Activated CD8-positive, alpha-beta memory T cell treated with anti-CD3 and anti-CD28 coated beads, Interleukin-2, amount 10 ng/mL, durations not matched to agents 7 days and 5 days (primary cell): ENCODE measurements at regions not wholly inside any gene's neighbourhood (a gene's known extent, or its start where the extent isn't known, plus 50 kb on each side); places are given as distances from the start of the nearest gene placed in this dataset.

ENCODE experiments used
- ATAC-seq: fragments of 150-1000 bp; cut with Tn5 transposase; one replicate; pipeline ENCODE4 v1.10.0; 2021; ENCODE audit warnings: moderate library complexity
- CTCF ChIA-PET: fragments of 350-600 bp; sonication (Branson Sonifier 250); formaldehyde crosslinking; loops from one replicate; lab custom pipeline; 2021; ENCODE audit warnings: antibody characterized with exemption; lab: Charles Lee
- DNase-seq: peaks from one replicate; pipeline ENCODE4 v3.0.0-alpha.2; 2020
- H3K27ac Mint-ChIP-seq: one replicate; pipeline ENCODE4 v1.8.0; 2021; ENCODE audit warnings: mild to moderate bottlenecking, mixed read lengths
- H3K27me3 Mint-ChIP-seq: one replicate; pipeline ENCODE4 v1.8.0; 2021; ENCODE audit warnings: mixed read lengths
- H3K36me3 Mint-ChIP-seq: one replicate; pipeline ENCODE4 v1.8.0; 2021; ENCODE audit warnings: mild to moderate bottlenecking, mixed read lengths
- H3K4me1 Mint-ChIP-seq: one replicate; pipeline ENCODE4 v1.8.0; 2021; ENCODE audit warnings: mixed read lengths
- H3K4me3 Mint-ChIP-seq: one replicate; pipeline ENCODE4 v1.8.0; 2021; ENCODE audit warnings: mild to moderate bottlenecking, moderate library complexity, mixed read lengths
- H3K9me3 Mint-ChIP-seq: one replicate; pipeline ENCODE4 v1.8.0; 2022; ENCODE audit warnings: low read depth, mixed read lengths

DNA sequence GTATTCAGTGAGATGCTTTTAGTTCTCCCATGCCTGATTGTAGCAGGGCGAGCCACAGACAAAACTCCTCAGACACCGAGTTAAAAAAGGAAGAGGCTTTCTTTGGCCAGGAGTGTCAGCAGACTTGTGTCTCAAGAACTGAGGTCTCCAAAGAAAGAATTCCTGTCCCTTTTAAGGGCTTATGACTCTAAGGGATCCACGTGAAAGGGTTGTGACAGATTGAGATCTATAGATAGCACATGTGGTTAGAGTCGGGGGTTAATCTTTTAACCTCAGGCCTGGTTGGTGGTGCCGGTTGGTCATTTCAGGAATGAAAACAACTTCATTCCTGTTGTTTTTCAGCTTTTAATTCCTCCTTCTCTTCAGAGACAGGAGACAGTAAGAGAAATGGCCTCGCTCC lies 168.8 kb upstream of the GRIK2 start:
- CTCF ChIA-PET: no interaction called here

DNA sequence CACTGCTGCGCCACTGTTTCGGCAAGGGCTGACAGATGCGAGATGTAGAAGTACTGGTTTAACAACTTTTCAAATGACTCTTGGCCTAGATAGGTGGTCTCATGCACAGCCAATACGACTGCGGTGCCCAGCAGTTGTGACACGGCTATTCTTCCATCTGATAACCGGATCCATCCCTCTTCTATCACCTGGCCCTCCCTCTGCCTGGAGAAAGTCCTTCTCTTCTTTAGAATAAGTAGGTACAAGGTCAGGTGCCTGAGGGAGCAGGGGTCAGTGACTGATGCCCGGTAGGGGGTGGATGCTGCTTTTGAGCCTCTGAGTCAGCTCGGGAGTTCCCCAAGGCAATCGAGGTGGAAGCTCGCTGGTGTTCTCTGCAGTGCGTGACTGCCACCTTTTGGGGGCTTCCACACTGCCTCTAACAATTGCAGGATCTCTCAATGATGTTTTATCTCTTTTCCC lies 166.8 kb upstream of the GRIK2 start:
- Mint-ChIP-seq H3K27me3 (no peaks in the 10 kb centered on the region), H3K4me3 (no peak overlapping the region), H3K27ac (no peak overlapping the region), H3K9me3 (no peaks in the 10 kb centered on the region), H3K4me1 (no peaks in the 10 kb centered on the region), H3K36me3 (no peaks in the 10 kb centered on the region)
- DNase-seq (no peak), ATAC-seq (no peak)
- CTCF ChIA-PET: no interaction called here

More for the DNA sequence above, 168.8 kb upstream of the GRIK2 start:
- Mint-ChIP-seq H3K4me3 (no peak overlapping the region), H3K27me3 (no peaks in the 10 kb centered on the region), H3K36me3 (no peaks in the 10 kb centered on the region), H3K4me1 (no peaks in the 10 kb centered on the region), H3K9me3 (no peaks in the 10 kb centered on the region), H3K27ac (no peak overlapping the region)
- no peak for ATAC-seq
- no peak for DNase-seq

GRCh38 chr6:101230866-101231265 lies 162.6 kb upstream of the GRIK2 start:
- Mint-ChIP-seq H3K27ac (no peak overlapping the region), H3K36me3 (no peaks in the 10 kb centered on the region), H3K4me1 (no peaks in the 10 kb centered on the region), H3K4me3 (no peak overlapping the region), H3K27me3 (no peaks in the 10 kb centered on the region), H3K9me3 (no peaks in the 10 kb centered on the region)
- CTCF ChIA-PET: no interaction called here
- ATAC-seq: no peak
- DNase-seq: no peak

GRCh38 chr6:101231606-101232235 lies 161.8 kb upstream of the GRIK2 start:
- Mint-ChIP-seq H3K4me3 (no peak overlapping the region), H3K27me3 (no peaks in the 10 kb centered on the region), H3K27ac (no peak overlapping the region), H3K4me1 (no peaks in the 10 kb centered on the region), H3K9me3 (no peaks in the 10 kb centered on the region), H3K36me3 (no peaks in the 10 kb centered on the region)
- CTCF ChIA-PET: no interaction called here
- ATAC-seq (no peak), DNase-seq (no peak)

- Mint-ChIP-seq H3K27me3 (no peaks in the 10 kb centered on the region), H3K36me3 (no peaks in the 10 kb centered on the region), H3K27ac (no peak overlapping the region), H3K9me3 (no peaks in the 10 kb centered on the region), H3K4me3 (no peak overlapping the region), H3K4me1 (no peaks in the 10 kb centered on the region)
- no peak for DNase-seq
- ATAC-seq: no peak
- CTCF ChIA-PET: no interaction called here
Observed at GRCh38 chr6:101232961-101233360, 160.5 kb upstream of the GRIK2 start.

- ATAC-seq (no peak), DNase-seq (no peak)
- Mint-ChIP-seq H3K9me3 (no peaks in the 10 kb centered on the region), H3K4me3 (no peak overlapping the region), H3K4me1 (no peaks in the 10 kb centered on the region), H3K36me3 (no peaks in the 10 kb centered on the region), H3K27ac (no peak overlapping the region), H3K27me3 (no peaks in the 10 kb centered on the region)
- CTCF ChIA-PET: no interaction called here
Observed at GRCh38 chr6:101236709-101237108, 156.8 kb upstream of the GRIK2 start.

DNA sequence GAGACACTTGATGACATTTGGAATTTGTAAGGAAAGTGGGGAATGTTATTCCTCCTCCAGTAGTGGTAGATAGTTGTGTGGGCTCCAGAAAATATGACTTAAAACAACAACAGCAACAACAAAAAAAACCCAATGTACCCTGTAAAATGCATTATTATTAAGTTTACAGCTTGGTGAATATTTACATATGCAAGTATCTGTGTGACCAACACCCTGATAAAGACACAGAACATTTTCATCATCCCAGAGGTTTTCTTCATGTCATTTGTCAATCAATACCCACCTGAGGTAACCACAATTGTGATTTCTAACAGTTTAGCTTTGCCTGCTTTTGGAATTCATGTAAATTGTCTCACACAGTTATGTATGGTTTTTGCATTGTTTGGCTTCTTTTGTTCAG lies 152.1 kb upstream of the GRIK2 start:
- CTCF ChIA-PET: no interaction called here
- ATAC-seq (no peak), DNase-seq (no peak)
- Mint-ChIP-seq H3K27me3 (no peaks in the 10 kb centered on the region), H3K36me3 (no peaks in the 10 kb centered on the region), H3K27ac (no peak overlapping the region), H3K9me3 (no peaks in the 10 kb centered on the region), H3K4me3 (no peak overlapping the region), H3K4me1 (no peaks in the 10 kb centered on the region)

DNA sequence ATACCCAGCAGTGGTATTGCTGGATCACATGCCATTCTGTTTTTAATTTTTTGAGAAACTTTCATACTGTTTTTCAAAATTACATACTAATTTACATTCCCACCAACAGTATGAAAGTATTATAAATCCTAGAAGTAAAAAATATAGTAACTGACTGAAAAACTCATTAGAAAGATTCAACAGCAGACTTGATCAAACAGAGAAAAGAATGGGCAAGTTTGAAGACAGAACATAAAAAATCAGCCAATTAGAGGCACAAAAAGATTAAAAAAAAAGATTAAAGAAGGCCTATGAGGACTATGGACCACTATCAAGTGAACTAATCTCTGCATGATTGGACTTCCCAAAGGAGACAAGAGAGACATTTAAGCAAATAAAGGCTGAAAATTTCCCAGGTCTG lies 144.0 kb upstream of the GRIK2 start:
- Mint-ChIP-seq H3K36me3 (no peaks in the 10 kb centered on the region), H3K27ac (no peak overlapping the region), H3K4me1 (no peaks in the 10 kb centered on the region), H3K9me3 (peaks cover 4% of the 10 kb centered on the region), H3K4me3 (no peak overlapping the region), H3K27me3 (no peaks in the 10 kb centered on the region)
- CTCF ChIA-PET: no interaction called here
- DNase-seq (no peak), ATAC-seq (no peak)

DNA sequence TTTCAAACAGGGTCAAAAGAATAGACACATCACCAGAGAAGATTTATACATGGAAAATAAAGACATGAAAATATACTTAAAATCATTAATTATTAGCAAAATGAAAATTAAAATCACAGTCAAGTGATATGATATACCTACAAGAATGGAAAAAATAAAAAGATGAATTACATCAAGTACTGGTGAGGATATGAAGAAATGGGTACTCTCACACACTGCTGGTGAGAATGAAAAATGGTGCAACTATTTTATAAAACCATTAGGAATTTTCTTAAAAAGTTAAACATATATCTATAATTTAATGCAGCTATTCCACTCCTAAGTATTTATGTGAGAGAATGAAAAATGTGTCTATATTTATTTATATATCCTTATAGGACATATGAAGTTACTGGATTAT lies 136.3 kb upstream of the GRIK2 start:
- H3K4me3 Mint-ChIP-seq: no peak overlapping the region
- CTCF ChIA-PET: no interaction called here
- H3K27me3 Mint-ChIP-seq: no peaks in the 10 kb centered on the region
- H3K4me1 Mint-ChIP-seq: no peaks in the 10 kb centered on the region
- no peaks in the 10 kb centered on the region for H3K36me3 Mint-ChIP-seq
- H3K9me3 Mint-ChIP-seq: peaks cover 5% of the 10 kb centered on the region
- DNase-seq (no peak), ATAC-seq (no peak)
- no peak overlapping the region for H3K27ac Mint-ChIP-seq

DNA sequence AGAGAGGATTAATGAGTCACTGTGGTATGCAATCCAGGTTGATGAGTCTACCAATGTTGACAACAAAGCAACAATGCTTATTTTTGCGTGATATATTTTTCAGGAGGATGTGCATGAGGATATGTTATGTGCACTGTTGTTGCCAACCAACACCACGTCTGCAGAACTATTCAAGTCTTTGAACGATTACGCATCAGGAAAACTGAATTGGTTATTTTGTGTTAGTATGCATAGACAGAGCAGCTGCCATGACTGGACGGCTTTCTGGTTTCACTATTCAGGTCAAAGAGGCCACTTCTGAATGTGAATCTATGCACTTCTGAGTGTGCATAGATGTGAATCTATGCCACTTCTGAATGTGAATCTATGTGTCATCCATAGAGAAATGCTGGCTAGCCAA lies 134.0 kb upstream of the GRIK2 start:
- CTCF ChIA-PET: no interaction called here
- no peaks in the 10 kb centered on the region for H3K4me1 Mint-ChIP-seq
- H3K27me3 Mint-ChIP-seq: no peaks in the 10 kb centered on the region
- peaks cover 5% of the 10 kb centered on the region for H3K9me3 Mint-ChIP-seq
- DNase-seq: no peak
- ATAC-seq: no peak
- no peak overlapping the region for H3K4me3 Mint-ChIP-seq
- H3K36me3 Mint-ChIP-seq: no peaks in the 10 kb centered on the region
- H3K27ac Mint-ChIP-seq: no peak overlapping the region

DNA sequence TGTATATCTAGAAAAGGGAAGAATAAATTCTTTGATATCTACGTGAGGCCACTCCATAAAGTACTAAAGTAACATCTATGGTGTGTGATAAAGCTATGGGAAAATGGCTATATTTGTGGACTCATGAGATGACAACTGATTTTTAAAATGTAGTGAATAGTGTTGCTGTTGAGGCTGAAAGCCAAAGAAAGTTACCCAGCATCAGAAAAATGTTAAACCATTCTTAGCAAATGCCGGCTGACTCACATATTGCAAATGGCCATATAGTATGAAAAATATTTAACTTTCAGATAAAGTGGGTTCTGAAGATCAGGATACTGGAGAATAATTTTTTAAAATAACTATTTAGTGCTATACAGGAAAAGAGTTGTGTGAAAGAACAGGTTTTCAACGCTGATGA lies 129.9 kb upstream of the GRIK2 start:
- DNase-seq (no peak), ATAC-seq (no peak)
- no peaks in the 10 kb centered on the region for H3K4me1 Mint-ChIP-seq
- H3K4me3 Mint-ChIP-seq: no peak overlapping the region
- H3K9me3 Mint-ChIP-seq: no peaks in the 10 kb centered on the region
- H3K27me3 Mint-ChIP-seq: no peaks in the 10 kb centered on the region
- H3K27ac Mint-ChIP-seq: no peak overlapping the region
- H3K36me3 Mint-ChIP-seq: no peaks in the 10 kb centered on the region
- CTCF ChIA-PET: no interaction called here

DNA sequence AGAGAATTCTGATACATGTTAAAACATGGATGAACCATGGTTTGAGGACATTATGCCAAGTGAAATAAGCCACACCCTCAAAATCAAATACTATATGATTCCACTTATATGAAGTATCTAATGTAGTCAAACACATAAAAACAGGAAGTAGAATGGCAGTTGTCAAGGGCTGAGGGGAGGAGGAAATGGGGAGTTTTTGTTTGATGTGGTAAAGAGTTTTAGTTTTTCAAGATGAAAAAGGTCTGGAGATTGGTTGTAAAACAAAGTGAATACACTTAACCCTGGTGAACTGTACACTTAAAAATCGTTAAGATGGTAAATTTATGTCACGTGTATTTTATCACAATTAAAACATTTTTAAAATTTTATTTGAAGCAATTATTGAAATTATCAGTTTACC lies 127.4 kb upstream of the GRIK2 start:
- H3K4me1 Mint-ChIP-seq: no peaks in the 10 kb centered on the region
- no peak for DNase-seq
- no peaks in the 10 kb centered on the region for H3K9me3 Mint-ChIP-seq
- no peaks in the 10 kb centered on the region for H3K27me3 Mint-ChIP-seq
- no peak overlapping the region for H3K27ac Mint-ChIP-seq
- H3K36me3 Mint-ChIP-seq: no peaks in the 10 kb centered on the region
- no peak overlapping the region for H3K4me3 Mint-ChIP-seq
- CTCF ChIA-PET: no interaction called here
- no peak for ATAC-seq

- ATAC-seq (no peak), DNase-seq (no peak)
- CTCF ChIA-PET: no interaction called here
- no peaks in the 10 kb centered on the region for H3K36me3 Mint-ChIP-seq
- H3K27ac Mint-ChIP-seq: no peak overlapping the region
- H3K9me3 Mint-ChIP-seq: no peaks in the 10 kb centered on the region
- no peak overlapping the region for H3K4me3 Mint-ChIP-seq
- no peaks in the 10 kb centered on the region for H3K27me3 Mint-ChIP-seq
- H3K4me1 Mint-ChIP-seq: no peaks in the 10 kb centered on the region
Observed at GRCh38 chr6:101268541-101268940, 125.0 kb upstream of the GRIK2 start.

- no peak overlapping the region for H3K27ac Mint-ChIP-seq
- ATAC-seq (no peak), DNase-seq (no peak)
- no peaks in the 10 kb centered on the region for H3K36me3 Mint-ChIP-seq
- H3K4me1 Mint-ChIP-seq: no peaks in the 10 kb centered on the region
- no peaks in the 10 kb centered on the region for H3K9me3 Mint-ChIP-seq
- H3K4me3 Mint-ChIP-seq: no peak overlapping the region
- CTCF ChIA-PET: no interaction called here
- H3K27me3 Mint-ChIP-seq: no peaks in the 10 kb centered on the region
Observed at GRCh38 chr6:101275251-101275650, 118.3 kb upstream of the GRIK2 start.

DNA sequence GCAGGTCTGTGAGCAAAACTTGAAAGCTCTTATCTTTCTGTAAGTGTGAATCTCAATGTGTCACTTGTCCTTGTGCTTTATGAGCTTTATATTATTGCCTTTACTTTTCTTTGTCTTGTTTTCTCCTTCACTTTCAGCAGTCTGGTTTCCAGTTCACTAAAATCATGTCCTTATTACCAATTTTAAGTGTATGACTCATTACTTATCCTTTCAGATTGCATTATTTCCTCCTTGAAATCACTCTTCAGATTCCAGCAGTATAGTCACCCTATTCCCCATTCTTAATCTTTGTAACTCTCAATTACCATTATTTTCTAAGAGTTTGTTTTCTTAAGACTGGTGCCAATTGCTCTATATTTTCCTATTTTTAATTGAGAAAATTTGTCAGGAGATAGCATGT lies 117.4 kb upstream of the GRIK2 start:
- ATAC-seq (no peak), DNase-seq (no peak)
- H3K27me3 Mint-ChIP-seq: no peaks in the 10 kb centered on the region
- no peaks in the 10 kb centered on the region for H3K9me3 Mint-ChIP-seq
- CTCF ChIA-PET: no interaction called here
- H3K36me3 Mint-ChIP-seq: no peaks in the 10 kb centered on the region
- no peak overlapping the region for H3K27ac Mint-ChIP-seq
- H3K4me3 Mint-ChIP-seq: no peak overlapping the region
- no peaks in the 10 kb centered on the region for H3K4me1 Mint-ChIP-seq
